Brain microvascular endothelial cell (primary cell): ENCODE measurements at regions not wholly inside any gene's neighbourhood (a gene's known extent, or its start where the extent isn't known, plus 50 kb on each side); places are given as distances from the start of the nearest gene placed in this dataset.

Experiments used
- DNase-seq: peaks from one replicate; pipeline ENCODE4 v3.0.0-alpha.2; 2020
- H3K27ac ChIP-seq: fragments of 250-450 bp; sonication (Bioruptor Pico); 2 replicates; pipeline ENCODE4 v1.5.1; 2020; ENCODE audit warnings: mild to moderate bottlenecking, moderate library complexity
- H3K27me3 ChIP-seq: fragments of 250-450 bp; sonication (Bioruptor Pico); replicated peaks from 2 replicates; pipeline ENCODE4 v1.5.1; 2020; ENCODE audit warnings: mild to moderate bottlenecking
- H3K36me3 ChIP-seq: fragments of 250-450 bp; sonication (Bioruptor Pico); replicated peaks from 2 replicates; pipeline ENCODE4 v1.5.1; 2020; ENCODE audit warnings: mild to moderate bottlenecking
- H3K4me3 ChIP-seq: 2 replicates; pipeline ENCODE4 v1.5.1; 2011; ENCODE audit warnings: low read depth, mild to moderate bottlenecking, control low read depth, low read length, moderate library complexity
- CTCF ChIP-seq: IDR thresholded peaks from 2 replicates; pipeline ENCODE4 v1.5.1; 2011; ENCODE audit warnings: low read depth, mild to moderate bottlenecking, moderate library complexity, low read length, control low read depth, inconsistent platforms; ENCODE audit errors: missing control alignments
- in situ Hi-C: cut with HindIII; loops from 2 replicates; pipeline ENCODE4 v1.10.0; 2017; ENCODE audit warnings: low sequenced_read_pairs, low pct_ligation_motif_present

- DNase-seq, result no peak
- in situ Hi-C loops, result no loop called here
- H3K27me3 ChIP-seq, result no peaks in the 10 kb centered on the region
- H3K27ac ChIP-seq, result no peak overlapping the region
- no peak for TF ChIP-seq CTCF
- H3K36me3 ChIP-seq, result no peaks in the 10 kb centered on the region
- H3K4me3 ChIP-seq, result no peak overlapping the region
Measured at GRCh38 chr2:179354739-179355537, 90.3 kb upstream of the SESTD1 start.

- no peak for TF ChIP-seq CTCF
- H3K27me3 ChIP-seq, result no peaks in the 10 kb centered on the region
- in situ Hi-C loops, result no loop called here
- no peak for DNase-seq
- H3K36me3 ChIP-seq, result no peaks in the 10 kb centered on the region
- H3K27ac ChIP-seq, result no peak overlapping the region
- H3K4me3 ChIP-seq, result no peak overlapping the region
Measured at GRCh38 chr2:179354296-179354695, 89.7 kb upstream of the SESTD1 start.

GRCh38 chr2:179352181-179352580, 87.5 kb upstream of the SESTD1 start:
- H3K27me3 ChIP-seq, result no peaks in the 10 kb centered on the region
- no peaks in the 10 kb centered on the region for H3K36me3 ChIP-seq
- in situ Hi-C loops, result no loop called here
- no peak overlapping the region for H3K27ac ChIP-seq
- no peak overlapping the region for H3K4me3 ChIP-seq
- no peak for TF ChIP-seq CTCF
- no peak for DNase-seq

- Histone ChIP-seq H3K27me3 (no peaks in the 10 kb centered on the region), H3K4me3 (no peak overlapping the region), H3K36me3 (no peaks in the 10 kb centered on the region), H3K27ac (no peak overlapping the region)
- in situ Hi-C loops, result no loop called here
- no peak for DNase-seq
- no peak for TF ChIP-seq CTCF
Measured at GRCh38 chr2:179351057-179351456, 86.4 kb upstream of the SESTD1 start.

- in situ Hi-C loops, result no loop called here
- Histone ChIP-seq H3K36me3 (no peaks in the 10 kb centered on the region), H3K27ac (no peak overlapping the region), H3K27me3 (no peaks in the 10 kb centered on the region), H3K4me3 (no peak overlapping the region)
- TF ChIP-seq CTCF, result no peak
- no peak for DNase-seq
Measured at GRCh38 chr2:179349670-179350303, 85.2 kb upstream of the SESTD1 start.
